ENCODE measurements at regions not wholly inside any gene's neighbourhood (a gene's known extent, or its start where the extent isn't known, plus 50 kb on each side); places are given as distances from the start of the nearest gene placed in this dataset.

GRCh38 chr18:48460929-48461583 lies 51.9 kb upstream of the ZBTB7C start:
- TF ChIP-seq POLR2AphosphoS5 (IDR thresholded peaks at IDR 0.05) (no peak), CTCF (IDR thresholded peaks at IDR 0.05) (no peak)
